GM23248 (cell line): ENCODE measurements at regions not wholly inside any gene's neighbourhood (a gene's known extent, or its start where the extent isn't known, plus 50 kb on each side); places are given as distances from the start of the nearest gene placed in this dataset.

Experiments used
- EZH2 ChIP-seq: fragments of 200-600 bp; sonication (generic); IDR thresholded peaks from 2 replicates; pipeline ENCODE4 v1.6.1; 2018; ENCODE audit warnings: antibody characterized with exemption, mild to moderate bottlenecking; ENCODE audit not compliant: insufficient read depth, poor library complexity, severe bottlenecking
- EZH2phosphoT487 ChIP-seq: fragments of 200-600 bp; sonication (generic); IDR thresholded peaks from 2 replicates; pipeline ENCODE4 v1.6.1; 2018; ENCODE audit warnings: antibody characterized with exemption, moderate library complexity, mild to moderate bottlenecking, low read depth; ENCODE audit not compliant: insufficient read depth

DNA sequence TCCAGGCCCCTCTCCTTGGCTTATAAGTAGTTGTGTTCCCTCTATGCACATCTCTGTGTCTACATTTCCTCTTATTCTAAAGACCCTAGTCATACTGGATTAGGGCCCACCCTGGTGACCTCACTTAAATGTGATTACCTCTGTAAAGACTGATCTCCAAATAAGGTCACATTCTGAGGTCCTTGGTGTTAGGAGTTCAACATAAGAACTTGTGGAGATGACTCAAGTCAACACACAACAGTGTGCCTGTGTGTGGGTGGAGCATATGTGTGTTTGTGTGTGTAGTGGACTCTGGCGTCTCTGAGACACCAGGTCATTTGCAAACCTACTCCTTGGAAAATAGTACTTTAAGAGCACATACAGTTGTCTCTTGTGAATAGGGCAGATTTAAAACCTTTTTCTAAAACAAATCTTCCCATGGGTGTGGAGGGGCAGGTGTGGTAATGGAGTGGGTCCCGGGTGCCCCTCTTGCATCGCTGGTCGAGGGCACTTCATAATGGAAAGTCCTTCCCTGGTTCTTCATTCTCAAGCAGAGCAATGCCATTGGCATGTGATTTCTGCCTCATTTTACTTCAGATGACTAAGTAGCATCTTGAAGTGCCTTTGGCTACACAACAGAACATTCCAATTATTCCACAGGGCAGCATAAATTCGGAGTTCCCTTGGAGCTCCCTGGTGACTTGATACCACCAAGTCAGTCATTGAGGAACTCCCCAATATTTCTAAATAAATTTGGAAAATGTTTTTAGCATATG, 84.4 kb downstream of the C9orf152 start:
- TF ChIP-seq EZH2 (no peak), EZH2phosphoT487 (no peak)
